T-helper 1 cell (primary cell): ENCODE measurements at regions not wholly inside any gene's neighbourhood (a gene's known extent, or its start where the extent isn't known, plus 50 kb on each side); places are given as distances from the start of the nearest gene placed in this dataset.
"Not testable (repeated sequence)": the region's sequence is repeated elsewhere in the genome, so short reads cannot be mapped to it uniquely, and the experiment has no call there.

Experiments used
- DNase-seq, 5 donors: peaks; one replicate each; pipeline ENCODE4 v3.0.0-alpha.2; 2012 to 2020

DNA sequence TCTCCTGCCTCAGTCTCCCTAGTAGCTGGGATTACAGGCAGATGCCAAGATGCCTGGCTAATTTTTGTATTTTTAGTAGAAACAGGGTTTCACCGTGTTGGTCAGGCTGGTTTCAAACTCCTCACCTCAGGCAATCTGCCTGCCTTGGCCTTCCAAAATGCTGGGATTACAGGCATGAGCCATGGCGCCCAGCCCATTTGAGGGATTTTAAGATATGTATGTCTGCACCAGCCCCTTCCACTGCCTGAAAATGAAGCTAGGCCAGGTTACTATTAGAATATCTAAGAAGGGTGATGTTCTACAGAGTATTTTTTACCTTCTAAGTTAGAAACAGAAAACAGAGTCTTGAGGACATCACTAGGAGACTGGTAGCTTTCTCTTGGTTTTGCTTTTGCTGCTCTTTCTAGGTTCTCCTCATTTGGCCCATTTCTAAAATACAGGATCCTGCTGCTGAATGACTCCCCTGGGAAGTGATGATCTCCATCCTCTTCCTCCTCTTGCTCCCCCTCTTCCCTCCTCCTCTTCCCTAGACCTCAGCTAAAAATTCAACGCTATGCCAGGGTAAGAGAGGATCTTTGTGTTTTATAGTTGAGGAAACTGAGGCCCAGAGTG, 118.5 kb downstream of the MYCN start:
- no peak for DNase-seq

DNA sequence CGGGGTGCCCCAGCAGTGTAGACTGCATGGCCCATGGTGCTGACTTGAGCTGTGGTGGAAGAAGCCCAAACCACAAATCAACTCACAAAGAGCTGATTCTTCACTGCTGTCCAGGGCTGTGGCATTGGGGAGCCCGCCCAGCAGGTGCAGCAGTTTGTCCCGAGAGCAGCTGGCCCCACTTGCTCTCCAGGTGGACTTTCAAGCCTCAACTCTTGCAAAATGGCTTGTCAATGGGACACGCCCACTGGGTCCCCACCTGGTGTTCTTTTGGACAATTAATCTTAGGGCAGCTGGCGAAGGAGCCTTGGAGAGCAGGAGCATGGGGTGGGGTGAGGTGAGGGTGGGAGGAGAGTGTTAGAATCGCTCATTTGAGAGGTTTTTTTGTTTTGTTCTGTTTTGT, 117.9 kb downstream of the MYCN start:
- no peak for DNase-seq

DNA sequence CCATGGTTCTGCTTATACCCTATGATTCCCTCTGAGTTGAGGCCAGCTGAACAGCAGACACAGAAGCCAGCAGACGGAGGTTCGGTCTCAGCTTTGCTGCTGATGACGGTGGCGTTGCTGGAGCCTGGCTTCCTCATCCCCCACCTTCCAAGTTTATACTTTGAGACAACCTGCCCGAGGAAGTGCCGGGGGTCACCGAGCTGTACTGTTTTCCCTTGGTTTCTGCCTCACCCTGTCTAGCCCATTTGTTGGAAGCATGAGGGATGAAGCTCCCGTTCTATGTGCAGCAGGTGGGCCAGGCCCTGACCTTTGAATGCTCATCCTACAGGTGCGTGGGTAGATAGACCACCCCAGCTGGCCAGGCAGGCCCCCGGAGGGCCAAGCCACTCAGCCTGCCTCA, 117.3 kb downstream of the MYCN start:
- no peak for DNase-seq

DNA sequence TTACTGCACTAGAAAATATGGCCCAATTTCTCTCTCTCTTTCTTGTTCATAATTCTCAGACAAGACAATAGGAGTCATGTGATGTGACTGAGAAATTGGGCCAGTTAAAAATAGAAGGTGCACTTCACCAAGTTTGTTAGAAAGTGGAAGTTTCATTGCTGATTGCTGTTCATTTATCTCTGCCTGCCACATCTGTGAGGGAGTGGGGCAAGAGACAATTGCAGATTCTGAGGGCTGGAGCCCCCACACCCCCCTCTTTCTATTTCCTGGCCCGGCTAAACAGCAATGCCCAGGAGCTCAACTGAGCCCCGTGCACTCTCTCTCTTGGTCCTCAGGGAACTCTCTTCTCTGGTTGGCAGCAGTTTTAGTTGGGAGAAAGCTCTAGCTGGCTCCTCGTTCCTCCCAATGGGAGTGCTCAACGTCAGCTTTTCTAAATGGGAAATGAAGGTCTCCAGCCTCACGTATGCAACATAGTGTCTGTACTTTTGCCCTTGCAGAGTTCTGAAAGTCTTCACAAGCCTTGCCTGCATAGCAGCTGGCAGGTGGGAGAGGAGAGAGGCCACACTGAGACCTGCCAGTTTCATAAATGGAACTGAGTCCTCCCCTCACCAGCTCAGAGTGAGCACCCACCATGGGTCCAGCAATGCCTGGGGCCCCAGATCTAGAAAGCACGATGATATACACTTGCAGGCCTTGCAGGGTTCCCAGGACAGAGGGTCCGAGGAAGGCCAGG, 115.7 kb downstream of the MYCN start:
- no peak for DNase-seq

DNA sequence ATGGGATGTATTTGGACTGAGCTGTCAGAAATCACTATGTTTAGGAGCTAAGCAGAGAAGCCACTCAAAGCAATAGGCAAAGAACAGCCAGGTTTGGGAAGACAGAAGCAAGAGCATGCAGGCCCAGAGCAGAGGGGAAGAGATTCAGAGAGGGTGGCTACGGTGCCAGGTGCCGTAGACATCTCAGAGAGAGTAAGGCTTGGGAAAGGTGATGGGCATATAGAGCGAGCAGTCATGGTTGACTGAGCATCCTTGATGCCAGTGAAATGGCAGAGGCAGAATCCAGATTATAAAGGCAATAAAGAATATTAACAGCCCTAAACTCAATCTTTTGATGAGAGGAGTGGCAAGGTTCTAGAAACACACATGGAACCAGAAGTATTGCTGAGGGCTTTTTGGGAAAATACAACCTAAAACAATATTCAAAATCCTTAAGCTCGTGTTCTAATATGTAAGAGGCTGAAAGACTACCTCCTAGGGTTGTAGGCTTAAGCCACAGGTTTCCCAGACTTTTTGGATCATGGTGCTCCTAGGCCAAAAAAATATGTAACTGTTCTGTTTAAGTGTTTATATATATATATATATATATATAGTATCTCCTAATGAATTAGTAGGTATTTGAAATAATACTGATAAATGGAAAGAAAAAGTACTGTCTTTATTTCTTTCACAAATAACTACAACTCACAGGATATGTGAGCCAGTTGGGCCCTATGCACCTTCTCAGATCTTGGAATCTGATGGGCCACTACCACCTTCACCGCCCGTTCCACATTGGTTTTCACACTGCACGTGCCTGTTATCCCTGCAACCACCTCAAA, 113.3 kb downstream of the MYCN start:
- no peak for DNase-seq

DNA sequence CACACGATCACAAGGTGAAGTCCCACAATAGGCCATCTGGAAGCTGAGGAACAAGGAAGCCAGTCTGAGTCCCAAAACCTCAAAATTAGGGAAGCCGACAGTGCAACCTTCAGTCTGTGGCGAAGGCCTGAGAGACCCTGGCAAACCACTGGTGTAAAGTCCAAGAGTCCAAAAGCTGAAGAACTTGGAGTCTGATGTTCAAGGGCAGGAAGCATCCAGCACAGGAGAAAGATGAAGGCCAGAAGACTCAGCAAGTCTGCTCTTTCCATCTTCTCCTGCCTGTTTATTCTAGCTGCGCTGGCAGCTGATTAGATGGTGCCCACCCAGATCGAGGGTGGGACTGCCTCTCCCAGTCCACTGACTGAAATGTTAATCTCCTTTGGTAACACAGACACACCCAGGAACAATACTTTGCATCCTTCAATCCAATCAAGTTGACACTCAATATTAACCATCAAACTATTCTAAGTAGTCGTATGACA, 112.3 kb downstream of the MYCN start:
- not testable (repeated sequence) for DNase-seq

DNA sequence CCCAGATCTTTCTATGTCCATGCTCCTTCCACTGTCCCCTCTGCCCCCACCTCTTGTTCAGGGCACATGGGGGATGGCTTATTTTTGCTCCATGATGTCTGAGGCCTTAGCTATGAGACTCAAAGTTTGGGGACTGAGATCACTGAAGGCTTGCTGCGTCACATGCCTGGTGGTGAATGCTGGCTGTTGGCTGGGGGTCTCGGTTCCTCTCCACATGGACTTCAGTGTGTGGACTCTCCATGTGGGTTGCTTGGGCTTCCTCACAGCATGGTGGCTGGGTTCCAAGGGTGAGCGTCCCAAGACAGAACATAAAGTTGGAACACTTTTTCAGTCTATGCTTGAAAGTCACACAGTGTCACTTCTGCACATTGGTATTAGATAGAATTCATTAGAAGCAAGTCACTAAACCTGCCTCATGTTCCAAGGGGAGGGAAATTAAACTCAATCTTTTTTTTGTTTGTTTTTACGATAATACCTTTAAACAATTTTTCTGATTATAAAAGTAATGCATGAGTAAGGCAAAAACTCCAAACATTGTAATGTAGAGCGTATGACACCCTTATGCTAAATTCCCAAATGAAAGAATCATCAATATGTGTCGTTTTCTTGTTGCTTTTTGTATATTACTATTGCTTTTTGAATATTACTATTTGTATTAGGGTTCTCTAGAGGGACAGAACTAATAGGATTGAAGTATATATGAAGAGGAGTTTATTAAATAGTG, 111.7 kb downstream of the MYCN start:
- no peak for DNase-seq

DNA sequence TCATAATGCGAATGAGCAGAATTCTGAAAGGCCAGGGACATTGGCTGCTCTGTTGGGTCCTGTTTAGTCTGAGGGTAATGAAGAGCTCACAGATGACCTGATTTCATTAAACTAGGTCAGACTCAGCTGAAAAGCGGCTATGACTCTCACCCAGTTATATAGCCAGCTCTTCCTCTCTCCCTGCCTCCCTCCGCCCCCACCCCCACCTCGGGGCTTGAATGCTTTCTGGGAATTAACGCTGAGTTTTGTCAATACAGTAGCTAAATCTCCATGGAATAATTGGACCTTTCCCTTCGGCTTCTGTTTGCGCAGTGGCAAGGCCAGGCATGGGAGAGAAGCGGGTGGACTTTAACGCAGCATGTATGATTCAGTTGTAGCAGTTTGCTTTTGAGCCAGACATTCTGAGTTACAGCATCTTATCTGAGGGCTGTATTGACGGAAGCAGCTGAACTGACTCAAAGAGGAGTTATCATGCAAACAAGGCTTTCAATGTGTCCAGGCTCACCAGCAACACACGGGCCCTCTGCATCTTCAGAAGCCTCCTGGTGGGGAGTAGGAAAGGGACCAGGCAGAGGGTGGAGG, 110.6 kb downstream of the MYCN start:
- no peak for DNase-seq

DNA sequence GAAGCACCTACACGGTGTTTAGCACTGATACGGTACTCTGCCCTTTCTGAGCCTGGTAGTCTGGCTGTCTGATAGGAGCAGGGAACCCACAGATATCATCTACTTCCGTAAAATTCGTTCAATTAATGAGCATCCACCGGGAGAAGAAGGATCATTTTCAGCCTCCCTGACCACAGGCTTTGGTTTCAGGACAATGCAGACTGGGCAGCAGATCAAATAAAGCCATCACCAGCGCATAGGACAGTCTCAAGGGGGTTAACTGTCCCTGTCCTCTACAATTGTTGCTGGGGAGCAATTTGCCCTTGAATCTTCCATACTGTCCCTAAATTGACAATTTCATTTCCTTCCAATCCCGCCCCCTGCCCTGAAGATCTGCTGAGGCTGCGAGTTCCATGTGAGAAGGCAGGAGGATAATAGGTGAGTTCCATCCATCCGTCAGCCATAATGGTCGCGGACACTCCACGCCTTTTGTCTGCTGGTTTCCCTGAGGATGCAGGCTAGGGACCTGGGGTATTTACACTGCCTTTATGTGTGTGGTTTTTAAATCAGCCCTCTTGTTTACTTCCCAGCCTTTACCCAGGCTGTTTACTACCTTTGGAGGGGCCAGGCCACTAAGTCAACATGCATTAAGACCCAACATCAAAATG, 110.0 kb downstream of the MYCN start:
- DNase-seq: no peak

DNA sequence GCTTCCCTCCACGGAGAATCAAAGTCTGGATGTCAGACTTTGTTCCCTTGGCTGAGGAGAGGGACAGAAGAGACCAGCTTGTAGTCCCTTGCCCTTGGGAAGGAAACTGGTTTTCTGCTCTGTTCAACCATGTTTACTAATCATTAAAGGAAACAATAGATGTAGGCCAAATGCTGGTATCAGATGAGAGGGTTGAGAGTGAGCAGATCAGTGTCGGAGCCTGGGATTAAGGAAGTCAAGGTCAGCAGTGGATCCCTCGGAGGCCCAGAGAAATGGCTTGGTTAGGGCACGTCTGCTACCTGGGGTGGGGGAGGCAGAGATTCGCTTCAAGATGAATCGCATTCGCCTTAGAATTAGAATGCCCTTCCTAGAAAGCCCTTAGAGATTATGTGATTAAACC, 109.1 kb downstream of the MYCN start:
- no peak for DNase-seq

DNA sequence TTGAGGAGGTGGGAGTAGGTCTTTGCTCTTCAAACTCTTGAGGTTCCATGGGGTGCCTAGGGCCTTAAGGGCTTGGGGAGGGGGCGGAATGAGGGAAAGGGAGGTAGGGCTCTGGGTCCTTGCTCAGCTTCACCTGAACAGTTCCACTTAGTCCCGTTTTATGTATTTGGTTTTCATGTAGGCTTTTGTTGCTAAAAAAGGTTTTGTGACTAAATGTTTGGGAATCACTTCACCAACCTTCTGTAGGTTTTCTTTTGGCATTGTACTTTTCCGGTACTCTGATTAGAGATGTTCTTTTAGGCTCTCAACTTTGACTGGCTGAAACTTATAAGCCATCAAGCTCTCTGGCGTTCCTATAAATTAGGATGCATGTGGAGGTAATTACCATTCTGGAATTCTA, 108.1 kb downstream of the MYCN start:
- DNase-seq: no peak

DNA sequence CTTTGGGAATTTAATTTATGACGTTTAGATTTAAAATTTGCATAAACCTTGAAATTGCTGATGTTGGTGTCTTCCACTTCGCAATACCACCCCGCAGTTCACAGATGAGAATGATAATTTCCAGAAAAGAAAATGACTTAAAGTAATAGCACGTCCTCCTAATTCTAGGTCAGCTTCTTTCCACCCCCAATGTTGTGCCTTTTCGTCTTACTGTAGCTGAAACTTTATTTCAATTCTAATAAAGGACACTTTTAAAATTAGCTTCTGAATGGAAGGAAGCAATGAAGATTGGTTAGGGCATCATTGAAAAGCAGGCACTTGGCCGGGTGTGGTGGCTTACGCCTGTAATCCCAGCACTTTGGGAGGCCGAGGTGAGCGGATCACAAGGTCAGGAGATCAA, 107.4 kb downstream of the MYCN start:
- no peak for DNase-seq

DNA sequence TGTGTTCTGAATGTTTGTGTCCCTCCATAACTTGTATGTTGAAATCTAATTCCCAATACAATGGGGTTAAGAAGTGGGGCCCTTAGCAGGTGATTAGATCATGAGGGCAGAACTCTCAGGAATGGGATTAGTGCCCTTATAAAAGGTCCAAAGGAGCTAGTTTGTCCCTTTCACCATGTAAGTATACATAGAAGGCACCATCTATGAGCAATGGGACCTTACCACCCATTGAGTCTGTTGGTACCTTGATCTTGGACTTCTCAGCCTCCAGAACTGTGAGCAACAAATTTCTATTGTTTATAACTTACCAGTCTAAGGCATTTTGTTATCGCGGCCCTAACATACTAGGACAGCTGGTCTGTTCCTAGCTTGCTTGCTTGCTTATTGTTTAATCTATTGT, 106.3 kb downstream of the MYCN start:
- DNase-seq: no peak

DNA sequence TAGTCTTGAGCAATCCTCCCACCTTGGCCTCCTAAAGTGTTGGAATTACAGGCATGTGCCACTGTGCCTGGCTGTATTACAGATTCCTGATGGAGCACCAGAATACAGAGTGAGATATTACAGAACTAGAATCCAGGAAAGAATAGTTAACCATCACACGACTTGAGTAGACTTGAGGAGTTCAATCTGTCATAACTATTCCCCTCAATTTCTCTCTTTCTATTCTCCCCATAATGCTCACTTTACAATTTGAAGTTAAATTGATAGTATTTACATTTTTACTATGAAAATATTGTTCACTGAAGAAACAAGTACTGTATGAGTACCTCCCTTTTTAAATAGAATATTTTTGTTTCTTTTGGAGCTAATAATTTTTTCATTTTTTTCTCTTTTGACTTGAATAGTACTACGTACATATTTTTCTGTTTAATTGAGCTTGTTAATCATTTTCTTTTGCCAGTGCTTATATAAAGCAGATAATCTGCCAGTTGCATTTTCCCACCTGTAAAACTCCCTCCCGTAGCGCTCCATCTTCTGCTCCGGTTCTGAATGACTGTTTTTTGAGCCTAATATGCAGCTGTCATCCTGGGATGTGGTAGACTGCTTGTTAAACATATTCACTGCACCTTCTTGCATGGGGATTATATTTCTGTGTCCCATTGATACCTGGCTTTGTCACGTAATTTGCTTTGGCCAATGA, 105.5 kb downstream of the MYCN start:
- no peak for DNase-seq

DNA sequence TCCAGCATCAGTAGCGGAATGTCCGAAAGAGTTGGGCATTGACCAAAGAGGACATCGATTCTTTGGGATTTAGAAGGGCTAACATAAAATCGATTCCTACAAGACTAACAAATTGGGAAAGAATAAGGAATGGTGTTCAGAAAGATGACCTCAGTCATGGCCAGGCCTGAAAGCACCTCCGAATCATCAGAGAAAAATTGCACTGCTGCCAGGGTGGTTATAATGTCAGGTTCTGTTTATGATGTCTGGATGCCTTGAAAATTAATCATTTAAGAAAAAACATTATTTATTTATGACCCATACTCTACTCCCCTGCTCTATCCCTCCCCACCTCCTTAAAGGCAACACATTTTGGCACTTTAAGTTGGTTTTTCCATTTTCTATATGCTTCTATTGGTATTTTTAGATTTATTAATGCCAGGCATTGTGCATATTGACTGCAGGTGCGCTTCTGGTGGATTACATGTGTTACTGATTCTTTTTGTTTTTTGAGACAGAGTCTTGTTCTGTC, 104.7 kb downstream of the MYCN start:
- no peak for DNase-seq

DNA sequence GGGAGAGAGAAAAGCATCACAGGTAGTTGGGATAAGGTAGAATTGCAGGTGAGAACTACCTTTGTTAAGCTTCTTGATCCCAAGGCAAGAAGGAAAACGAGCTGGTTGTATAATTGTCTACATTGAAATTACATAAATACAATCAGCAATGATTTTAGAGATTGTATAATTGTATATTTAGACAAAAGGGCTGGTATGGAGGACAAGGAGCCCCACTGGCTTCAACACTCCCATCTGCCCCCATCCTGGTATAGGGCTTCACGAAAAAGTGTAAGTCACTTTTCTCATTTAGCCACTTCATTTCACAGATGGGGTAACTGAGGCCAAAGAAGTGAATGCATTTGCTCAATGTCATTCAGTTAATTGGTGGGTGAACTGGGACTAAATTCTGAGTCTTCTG, 103.3 kb downstream of the MYCN start:
- DNase-seq: no peak

DNA sequence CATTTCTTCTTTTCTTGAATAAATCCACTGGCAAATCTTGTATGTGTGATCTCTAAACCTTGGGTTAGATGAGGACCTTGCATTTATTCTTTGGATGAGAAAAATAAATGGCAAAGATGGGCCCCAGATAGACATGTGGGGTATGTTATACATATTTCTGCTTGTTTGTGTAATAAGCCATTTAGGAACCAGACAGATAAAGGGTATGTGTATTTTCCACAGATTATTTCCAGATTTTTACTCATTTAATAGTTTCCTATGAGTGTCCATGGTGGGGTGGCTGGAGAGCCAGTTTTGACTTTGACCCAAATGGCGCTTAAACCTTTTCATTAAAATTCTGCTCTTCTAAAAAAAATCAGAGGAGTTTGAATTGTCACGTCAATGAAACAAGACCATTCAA, 102.8 kb downstream of the MYCN start:
- no peak for DNase-seq

DNA sequence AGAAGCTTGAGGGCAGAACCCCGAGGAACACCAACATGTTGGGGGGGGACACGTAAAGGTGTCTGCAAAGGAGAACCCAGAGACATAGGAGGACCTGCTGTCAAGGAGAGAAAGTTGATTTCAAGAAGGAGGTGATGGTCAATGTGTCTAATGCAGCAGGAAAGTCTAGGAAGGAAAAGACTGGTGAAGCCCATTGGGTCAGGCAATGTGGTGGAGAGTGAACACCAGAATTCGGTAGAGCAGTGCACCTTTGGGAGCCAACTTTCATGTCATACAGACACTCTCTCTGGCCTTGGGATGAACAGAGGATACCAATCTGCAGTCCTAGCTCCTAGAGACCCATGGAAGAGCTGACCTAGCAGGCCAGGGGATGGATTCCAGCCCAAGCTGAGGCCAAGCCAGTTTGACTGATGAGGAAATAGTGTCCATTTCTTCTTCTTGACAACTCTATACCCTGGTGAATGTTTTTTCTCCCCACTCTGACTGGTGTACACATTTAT, 101.9 kb downstream of the MYCN start:
- no peak for DNase-seq

DNA sequence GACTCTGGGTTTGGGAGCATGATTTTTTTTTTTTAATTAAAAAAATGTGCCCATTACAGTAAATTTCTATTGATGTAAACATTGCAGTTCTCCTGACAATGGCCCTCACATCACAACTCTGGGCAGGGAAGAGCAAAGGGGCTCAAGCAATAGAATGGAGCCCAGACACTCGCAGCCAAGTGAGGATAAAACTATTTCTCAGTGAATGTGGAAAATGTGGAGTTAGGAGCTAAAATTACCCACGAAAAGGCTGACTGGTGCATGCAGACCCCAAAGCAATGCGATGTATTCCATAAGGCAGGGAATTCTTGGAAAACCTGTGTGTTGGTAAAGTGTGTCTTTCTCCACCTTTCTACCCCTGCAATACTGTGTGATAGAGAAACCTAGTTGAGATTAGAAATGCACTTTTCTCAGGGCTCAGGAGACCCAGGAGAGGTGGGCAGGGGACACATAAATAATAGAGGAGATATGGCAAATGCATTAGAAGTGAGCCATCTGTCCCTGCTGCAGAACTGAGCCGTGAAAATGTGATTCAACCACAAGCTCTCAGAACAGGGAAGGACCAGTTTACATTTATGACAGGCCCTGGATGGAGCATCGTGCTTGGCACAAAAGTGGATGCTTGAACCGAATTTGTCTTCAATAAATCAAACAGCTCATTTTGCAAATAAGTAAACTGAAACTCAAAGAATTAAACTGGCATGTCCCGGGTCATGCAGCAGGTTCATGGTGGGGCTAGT, 100.1 kb downstream of the MYCN start:
- DNase-seq: no peak

DNA sequence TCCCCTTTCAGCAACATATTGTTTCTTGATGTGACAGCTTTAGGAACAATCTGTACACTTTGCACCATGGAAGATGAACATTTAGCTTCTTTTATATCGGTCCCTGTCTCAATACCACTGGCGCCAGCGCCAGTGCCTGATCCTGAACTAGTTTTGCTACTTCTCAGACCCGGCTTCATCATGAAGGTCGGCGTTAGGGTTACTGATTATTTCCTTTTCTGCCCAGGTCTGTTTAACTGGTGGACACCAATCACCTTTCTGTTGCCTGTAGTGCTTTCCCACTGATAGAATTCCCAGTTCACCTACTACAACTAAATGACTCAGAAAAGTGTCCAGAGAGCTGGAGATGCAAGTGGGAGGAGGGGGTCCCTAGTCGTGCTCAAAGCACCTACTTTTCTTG, 99.5 kb downstream of the MYCN start:
- no peak for DNase-seq
